Testis (tissue), 2 donors: ENCODE measurements at regions not wholly inside any gene's neighbourhood (a gene's known extent, or its start where the extent isn't known, plus 50 kb on each side); places are given as distances from the start of the nearest gene placed in this dataset.

Source experiments
- DNase-seq: peaks from one replicate; pipeline ENCODE4 v3.0.0-alpha.2; 2019
- H3K27ac ChIP-seq, 2 donors: fragments of 200-600 bp; sonication (generic); one replicate each; pipeline ENCODE4 v1.5.1; 2019
- H3K27me3 ChIP-seq: fragments of 200-600 bp; sonication (generic); one replicate; pipeline ENCODE4 v1.5.1; 2019
- H3K36me3 ChIP-seq: fragments of 200-600 bp; sonication (generic); one replicate; pipeline ENCODE4 v1.5.1; 2017; ENCODE audit warnings: low read depth; ENCODE audit errors: missing control alignments
- H3K4me1 ChIP-seq: fragments of 200-600 bp; sonication (generic); one replicate; pipeline ENCODE4 v1.5.1; 2019
- H3K4me3 ChIP-seq, 2 donors: fragments of 200-600 bp; sonication (generic); one replicate each; pipeline ENCODE4 v1.5.1; 2017 to 2019
- H3K9me3 ChIP-seq: fragments of 200-600 bp; sonication (generic); one replicate; pipeline ENCODE4 v1.5.1; 2017
- CTCF ChIP-seq, 3 experiments: fragments of 450-650 bp in 2 of 3; fragments of 200-600 bp in 1 of 3; sonication (generic) in 1 of 3; IDR thresholded peaks; one replicate each; pipeline ENCODE4 v1.5.1; 2016 to 2019; ENCODE audit warnings: antibody characterized with exemption in 3 of 3, mild to moderate bottlenecking in 2 of 3, moderate library complexity in 1 of 3
- POLR2A ChIP-seq: fragments of 450-650 bp; IDR thresholded peaks from one replicate; pipeline ENCODE4 v1.6.1; 2017; ENCODE audit warnings: antibody characterized with exemption, mild to moderate bottlenecking, moderate library complexity
- WGBS, 2 donors: methylation state at CpG; one replicate each; pipeline ENCODE4 v1.1.5; 2018; 5-methylcytosine and 5-hydroxymethylcytosine counted together
- intact Hi-C: fragments of 100-400 bp; cut with DNase I; formaldehyde crosslinking; loops from one replicate; pipeline ENCODE4 v1.15.1; 2023; ENCODE audit warnings: low total_unique reads

GRCh38 chr5:171588046-171588445 lies 168.6 kb downstream of the FGF18 start:
- Histone ChIP-seq H3K36me3 (no peaks in the 10 kb centered on the region), H3K4me1 (no peaks in the 10 kb centered on the region), H3K4me3 (no peak overlapping the region), H3K9me3 (no peaks in the 10 kb centered on the region), H3K27me3 (no peaks in the 10 kb centered on the region), H3K27ac (no peak overlapping the region)
- 96 to 100% methylated on average over 1 of the region's 1 CpG for WGBS, 2 donors
- no peak for DNase-seq
- TF ChIP-seq CTCF (IDR thresholded peaks at IDR 0.05) (no peak), POLR2A (no peak)
- intact Hi-C loops, result no loop called here

GRCh38 chr5:171588790-171589189 lies 169.3 kb downstream of the FGF18 start:
- 80 to 92% methylated on average over 8 of the region's 8 CpGs for WGBS, 2 donors
- Histone ChIP-seq H3K27me3 (no peaks in the 10 kb centered on the region), H3K36me3 (no peaks in the 10 kb centered on the region), H3K9me3 (no peaks in the 10 kb centered on the region), H3K4me3 (no peak overlapping the region), H3K4me1 (no peaks in the 10 kb centered on the region), H3K27ac (no peak overlapping the region)
- no peak for DNase-seq
- intact Hi-C loops, result no loop called here
- no peak for TF ChIP-seq POLR2A
- TF ChIP-seq CTCF (IDR thresholded peaks at IDR 0.05), result no peak

- no peak for DNase-seq
- no peaks in the 10 kb centered on the region for H3K36me3 ChIP-seq
- no peak overlapping the region for H3K27ac ChIP-seq
- H3K4me1 ChIP-seq, result no peaks in the 10 kb centered on the region
- H3K27me3 ChIP-seq, result no peaks in the 10 kb centered on the region
- TF ChIP-seq POLR2A (no peak), CTCF (IDR thresholded peaks at IDR 0.05) (no peak)
- intact Hi-C loops, result no loop called here
- WGBS, 2 donors, result 82 to 90% methylated on average over 11 of the region's 11 CpGs
- H3K9me3 ChIP-seq, result no peaks in the 10 kb centered on the region
- no peak overlapping the region for H3K4me3 ChIP-seq
Observed at GRCh38 chr5:171589461-171589860, 170.0 kb downstream of the FGF18 start.

DNA sequence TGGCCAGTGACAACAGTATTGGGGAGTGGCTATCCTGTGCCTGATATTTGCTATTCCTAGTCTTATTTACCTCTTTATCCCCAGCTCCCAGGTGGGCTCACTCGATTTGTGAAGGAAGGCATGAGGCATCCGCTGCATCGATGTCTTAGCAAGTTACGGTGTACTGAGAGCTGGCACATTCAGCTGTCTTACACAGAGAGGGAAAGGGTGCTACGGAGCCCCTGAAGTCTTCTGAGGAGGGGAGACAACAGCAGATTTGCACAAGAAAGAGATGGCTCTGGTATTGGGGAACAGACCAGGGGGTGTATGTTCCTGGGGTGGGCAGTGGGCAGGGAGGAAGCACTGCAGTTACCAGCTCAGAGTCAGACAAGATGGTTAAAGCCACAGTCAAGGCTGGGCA lies 172.6 kb downstream of the FGF18 start:
- no peaks in the 10 kb centered on the region for H3K4me1 ChIP-seq
- WGBS, 2 donors, result 92 to 93% methylated on average over 5 of the region's 5 CpGs
- no peak overlapping the region for H3K4me3 ChIP-seq
- DNase-seq, result no peak
- no peak for TF ChIP-seq CTCF (IDR thresholded peaks at IDR 0.05)
- TF ChIP-seq POLR2A, result no peak
- no peaks in the 10 kb centered on the region for H3K27me3 ChIP-seq
- no peak overlapping the region for H3K27ac ChIP-seq
- H3K36me3 ChIP-seq, result no peaks in the 10 kb centered on the region
- intact Hi-C loops, result no loop called here
- no peaks in the 10 kb centered on the region for H3K9me3 ChIP-seq

GRCh38 chr5:171592736-171593135 lies 173.3 kb downstream of the FGF18 start:
- Histone ChIP-seq H3K36me3 (no peaks in the 10 kb centered on the region), H3K27me3 (no peaks in the 10 kb centered on the region), H3K4me1 (no peaks in the 10 kb centered on the region), H3K27ac (no peak overlapping the region), H3K9me3 (no peaks in the 10 kb centered on the region), H3K4me3 (no peak overlapping the region)
- DNase-seq, result no peak
- 82 to 90% methylated on average over 3 of the region's 3 CpGs for WGBS, 2 donors
- no peak for TF ChIP-seq POLR2A
- no peak for TF ChIP-seq CTCF (IDR thresholded peaks at IDR 0.05)
- intact Hi-C loops, result no loop called here
